ENCODE measurements at regions not wholly inside any gene's neighbourhood (a gene's known extent, or its start where the extent isn't known, plus 50 kb on each side); places are given as distances from the start of the nearest gene placed in this dataset.

- peaks cover 3% of the 10 kb centered on the region for H3K27me3 Mint-ChIP-seq (ENCODE audit: low read depth)
- Histone ChIP-seq H3K56ac (ENCODE audit: insufficient read length, low read depth, low read length) (no peak overlapping the region), H3K4me2 (ENCODE audit: insufficient read depth, insufficient read length, low read length) (no peak overlapping the region), H4K8ac (replicated peaks; ENCODE audit: insufficient read length, low read depth, low read length) (no peak overlapping the region), H2BK12ac (ENCODE audit: insufficient read length, low read depth, low read length) (no peak overlapping the region), H3T11ph (ENCODE audit: low read length) (no peak overlapping the region), H2BK20ac (ENCODE audit: low read depth, low read length, poor library complexity, severe bottlenecking) (no peak overlapping the region), H3K27me3 (ENCODE audit: insufficient read depth, low read length) (no peaks in the 10 kb centered on the region), H3K14ac (ENCODE audit: insufficient read depth, low read length) (no peak overlapping the region), H2BK15ac (ENCODE audit: low read depth, low read length) (no peak overlapping the region), H4K5ac (ENCODE audit: insufficient read length, low read depth, low read length) (no peak overlapping the region), H2BK5ac (ENCODE audit: insufficient read length, low read length) (no peak overlapping the region), H3K18ac (ENCODE audit: insufficient read length, low read depth, low read length) (no peak overlapping the region), H4K20me1 (ENCODE audit: control insufficient read depth, insufficient read depth, insufficient read length) (no peaks in the 10 kb centered on the region), H2BK120ac (ENCODE audit: low read depth, low read length, poor library complexity, severe bottlenecking) (no peak overlapping the region), H3K4ac (ENCODE audit: low read depth, low read length) (no peak overlapping the region), H3K79me1 (ENCODE audit: insufficient read depth, low read depth, low read length, poor library complexity, severe bottlenecking) (no peaks in the 10 kb centered on the region), H3K9me3 (ENCODE audit: control insufficient read depth, low read depth, low read length) (no peaks in the 10 kb centered on the region), H3K23ac (ENCODE audit: insufficient read length, low read depth, low read length) (no peak overlapping the region), H2AFZ (ENCODE audit: low read length) (no peak overlapping the region), H3K23me2 (ENCODE audit: insufficient read length, low read depth, low read length, poor library complexity, severe bottlenecking) (no peaks in the 10 kb centered on the region), H2AK5ac (ENCODE audit: insufficient read length, low read length) (no peak overlapping the region), H3K79me2 (ENCODE audit: insufficient read depth, low read length) (no peaks in the 10 kb centered on the region), H3K4me1 (ENCODE audit: insufficient read depth, low read length) (no peaks in the 10 kb centered on the region), H4K91ac (ENCODE audit: insufficient read length, low read depth, low read length) (no peak overlapping the region), H3K9ac (ENCODE audit: extremely low read depth, insufficient read length, low read length) (no peak overlapping the region), H3K27ac (ENCODE audit: insufficient read length, low read depth, low read length) (no peak overlapping the region)
- TF ChIP-seq, protein P1, sequence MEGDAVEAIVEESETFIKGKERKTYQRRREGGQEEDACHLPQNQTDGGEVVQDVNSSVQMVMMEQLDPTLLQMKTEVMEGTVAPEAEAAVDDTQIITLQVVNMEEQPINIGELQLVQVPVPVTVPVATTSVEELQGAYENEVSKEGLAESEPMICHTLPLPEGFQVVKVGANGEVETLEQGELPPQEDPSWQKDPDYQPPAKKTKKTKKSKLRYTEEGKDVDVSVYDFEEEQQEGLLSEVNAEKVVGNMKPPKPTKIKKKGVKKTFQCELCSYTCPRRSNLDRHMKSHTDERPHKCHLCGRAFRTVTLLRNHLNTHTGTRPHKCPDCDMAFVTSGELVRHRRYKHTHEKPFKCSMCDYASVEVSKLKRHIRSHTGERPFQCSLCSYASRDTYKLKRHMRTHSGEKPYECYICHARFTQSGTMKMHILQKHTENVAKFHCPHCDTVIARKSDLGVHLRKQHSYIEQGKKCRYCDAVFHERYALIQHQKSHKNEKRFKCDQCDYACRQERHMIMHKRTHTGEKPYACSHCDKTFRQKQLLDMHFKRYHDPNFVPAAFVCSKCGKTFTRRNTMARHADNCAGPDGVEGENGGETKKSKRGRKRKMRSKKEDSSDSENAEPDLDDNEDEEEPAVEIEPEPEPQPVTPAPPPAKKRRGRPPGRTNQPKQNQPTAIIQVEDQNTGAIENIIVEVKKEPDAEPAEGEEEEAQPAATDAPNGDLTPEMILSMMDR (conservative IDR thresholded peaks at IDR 0.05), result no peak
- H3K9me3 Mint-ChIP-seq, result peaks cover 0 to 1% of the 10 kb centered on the region in 2 experiments; a peak in 1 of 5 replicates
- H3K4me3 Mint-ChIP-seq, result no peak overlapping the region
- no peaks in the 10 kb centered on the region; a peak in 1 of 4 replicates for H3K4me1 Mint-ChIP-seq
- no peak for DNase-seq
- H3K27ac Mint-ChIP-seq, result no peak overlapping the region; a peak in 1 of 7 replicates
- WGBS (ENCODE audit: extremely low coverage, insufficient read length, low lambda C conversion rate), result no CpG with 5 or more reads among the region's 1 CpG
- peaks cover 0 to 1% (median 0%) of the 10 kb centered on the region in 3 experiments; a peak in 2 of 7 replicates for H3K36me3 Mint-ChIP-seq (ENCODE audit: insufficient read depth in 1 of 3, low read depth in 3 of 3)
Observed at GRCh38 chr5:62900976-62901375, 322.4 kb downstream of the LRRC70 start.

All from H9 (cell line).